Tibial nerve (tissue), 4 donors: ENCODE measurements at regions not wholly inside any gene's neighbourhood (a gene's known extent, or its start where the extent isn't known, plus 50 kb on each side); places are given as distances from the start of the nearest gene placed in this dataset.

Source experiments
- CTCF ChIP-seq, 5 experiments: fragments of 200-600 bp in 3 of 5; fragments of 450-650 bp in 2 of 5; sonication (generic) in 3 of 5; IDR thresholded peaks; one replicate each; pipeline ENCODE4 v1.5.1; 2016 to 2019; ENCODE audit warnings: antibody characterized with exemption in 5 of 5, mild to moderate bottlenecking in 3 of 5, moderate library complexity in 2 of 5
- EP300 ChIP-seq, 2 donors: sonication (generic); formaldehyde crosslinking; IDR thresholded peaks; one replicate each; pipeline ENCODE4 v1.6.1; 2017; ENCODE audit warnings: antibody characterized with exemption in 2 of 2, mild to moderate bottlenecking in 1 of 2
- POLR2A ChIP-seq, 2 donors: fragments of 450-650 bp; IDR thresholded peaks; one replicate each; pipeline ENCODE4 v1.6.1; 2017; ENCODE audit warnings: antibody characterized with exemption in 2 of 2, mild to moderate bottlenecking in 2 of 2, moderate library complexity in 2 of 2

GRCh38 chr5:114969482-114969881 is 200.2 kb downstream of the TRIM36 start:
- TF ChIP-seq CTCF (IDR thresholded peaks at IDR 0.05) (no peak), POLR2A (IDR thresholded peaks at IDR 0.05) (no peak), EP300 (IDR thresholded peaks at IDR 0.05) (no peak)
